ENCODE measurements at regions not wholly inside any gene's neighbourhood (a gene's known extent, or its start where the extent isn't known, plus 50 kb on each side); places are given as distances from the start of the nearest gene placed in this dataset.
"Not testable (repeated sequence)": the region's sequence is repeated elsewhere in the genome, so short reads cannot be mapped to it uniquely, and the experiment has no call there.

GRCh38 chr1:120647182-120647581 is 76.6 kb upstream of the NBPF26 start:
- DNase-seq; intact Hi-C loops (cut with DNase I); H3K27me3 ChIP-seq; H3K36me3 ChIP-seq; H3K4me1 ChIP-seq; H3K27ac ChIP-seq; H3K9me3 ChIP-seq; H3K4me3 ChIP-seq: not testable (repeated sequence)
- ATAC-seq = peak; percentile 80

GRCh38 chr1:120648915-120649623 is 74.7 kb upstream of the NBPF26 start:
- DNase-seq; H3K27me3 ChIP-seq; H3K4me3 ChIP-seq; intact Hi-C loops (cut with DNase I); H3K36me3 ChIP-seq; ATAC-seq; H3K4me1 ChIP-seq; H3K9me3 ChIP-seq; H3K27ac ChIP-seq: not testable (repeated sequence)

GRCh38 chr1:120649730-120650129 is 74.0 kb upstream of the NBPF26 start:
- DNase-seq; intact Hi-C loops (cut with DNase I); H3K9me3 ChIP-seq; H3K27me3 ChIP-seq; H3K4me3 ChIP-seq; H3K4me1 ChIP-seq; H3K36me3 ChIP-seq; H3K27ac ChIP-seq; ATAC-seq: not testable (repeated sequence)

GRCh38 chr1:120654114-120654513 is 69.6 kb upstream of the NBPF26 start:
- H3K4me1 ChIP-seq; DNase-seq; H3K27ac ChIP-seq; H3K27me3 ChIP-seq; H3K4me3 ChIP-seq; H3K9me3 ChIP-seq; H3K36me3 ChIP-seq; intact Hi-C loops (cut with DNase I); ATAC-seq: not testable (repeated sequence)

GRCh38 chr1:120655394-120655793 is 68.4 kb upstream of the NBPF26 start:
- ATAC-seq = peak; percentile 65

GRCh38 chr1:120656116-120656515 is 67.6 kb upstream of the NBPF26 start:
- H3K9me3 ChIP-seq; H3K4me1 ChIP-seq; ATAC-seq; H3K36me3 ChIP-seq; H3K27me3 ChIP-seq; DNase-seq; intact Hi-C loops (cut with DNase I); H3K4me3 ChIP-seq; H3K27ac ChIP-seq: not testable (repeated sequence)

More at GRCh38 chr1:120655394-120655793, 68.4 kb upstream of the NBPF26 start:
- H3K27me3 ChIP-seq; intact Hi-C loops (cut with DNase I); H3K4me1 ChIP-seq; H3K9me3 ChIP-seq; H3K36me3 ChIP-seq; H3K27ac ChIP-seq; DNase-seq; H3K4me3 ChIP-seq: not testable (repeated sequence)

GRCh38 chr1:120657804-120658203 is 65.9 kb upstream of the NBPF26 start:
- H3K27me3 ChIP-seq; H3K9me3 ChIP-seq; H3K4me1 ChIP-seq; H3K4me3 ChIP-seq; ATAC-seq; H3K27ac ChIP-seq; DNase-seq; H3K36me3 ChIP-seq; intact Hi-C loops (cut with DNase I): not testable (repeated sequence)

- H3K9me3 ChIP-seq; H3K36me3 ChIP-seq; H3K4me1 ChIP-seq; DNase-seq; H3K4me3 ChIP-seq; ATAC-seq; H3K27me3 ChIP-seq; intact Hi-C loops (cut with DNase I); H3K27ac ChIP-seq: not testable (repeated sequence)
Measured at GRCh38 chr1:120658622-120659021, 65.1 kb upstream of the NBPF26 start.

- ATAC-seq; DNase-seq; H3K27ac ChIP-seq; H3K27me3 ChIP-seq; H3K4me1 ChIP-seq; H3K36me3 ChIP-seq; H3K4me3 ChIP-seq; H3K9me3 ChIP-seq; intact Hi-C loops (cut with DNase I): not testable (repeated sequence)
Measured at GRCh38 chr1:120659133-120659532, 64.6 kb upstream of the NBPF26 start.

- H3K9me3 ChIP-seq; H3K4me1 ChIP-seq; DNase-seq; H3K27ac ChIP-seq; H3K36me3 ChIP-seq; H3K4me3 ChIP-seq; H3K27me3 ChIP-seq; intact Hi-C loops (cut with DNase I): not testable (repeated sequence)
- ATAC-seq = peak; percentile 42
Measured at GRCh38 chr1:120664376-120665249, 59.1 kb upstream of the NBPF26 start.

- H3K4me3 ChIP-seq; H3K27ac ChIP-seq; H3K36me3 ChIP-seq; H3K27me3 ChIP-seq; intact Hi-C loops (cut with DNase I); H3K4me1 ChIP-seq; DNase-seq; H3K9me3 ChIP-seq: not testable (repeated sequence)
- peak; percentile 100 for ATAC-seq
Measured at GRCh38 chr1:120665250-120665577, 58.5 kb upstream of the NBPF26 start.

GRCh38 chr1:120668187-120668586 is 55.6 kb upstream of the NBPF26 start:
- H3K36me3 ChIP-seq, H3K4me1 ChIP-seq, H3K27me3 ChIP-seq: not testable (repeated sequence)

More at GRCh38 chr1:120668187-120668586, 55.6 kb upstream of the NBPF26 start:
- H3K27ac ChIP-seq; H3K9me3 ChIP-seq; H3K4me3 ChIP-seq; ATAC-seq; DNase-seq; intact Hi-C loops (cut with DNase I): not testable (repeated sequence)
